KBM-7 (cell line): ENCODE measurements at regions not wholly inside any gene's neighbourhood (a gene's known extent, or its start where the extent isn't known, plus 50 kb on each side); places are given as distances from the start of the nearest gene placed in this dataset.

Experiments used
- DNase-seq: peaks from one replicate; pipeline ENCODE4 v3.0.0-alpha.2; 2015
- in situ Hi-C: fragments of 300-500 bp; cut with MboI; formaldehyde crosslinking; loops from 2 replicates; pipeline ENCODE4 v1.14.3; 2020; ENCODE audit warnings: low sequenced_read_pairs, low pct_unique_long_range_greater_than_20kb, mixed read lengths

DNA sequence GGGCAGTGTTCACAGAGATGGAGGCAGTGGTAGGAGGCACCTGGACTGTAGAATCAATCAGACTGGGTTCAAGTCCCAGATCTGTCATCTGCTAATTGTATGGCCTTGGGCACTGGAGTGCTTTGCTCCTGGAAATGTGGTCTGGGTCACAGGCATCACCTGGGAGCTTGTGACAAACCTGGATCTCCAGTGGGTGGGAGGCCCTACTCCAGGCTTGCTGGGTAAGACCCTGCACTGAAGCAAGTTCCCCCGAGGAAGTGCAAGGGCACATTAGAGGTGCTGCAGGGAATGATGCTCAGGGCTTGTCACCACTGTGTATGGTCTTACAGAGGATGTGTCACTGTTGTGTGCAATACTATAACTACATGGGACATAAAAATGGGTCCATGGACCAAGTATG is 220.5 kb upstream of the ID2 start:
- in situ Hi-C loops: no loop called here
- DNase-seq: no peak

GRCh38 chr2:8462280-8462679 is 219.6 kb upstream of the ID2 start:
- in situ Hi-C loops: no loop called here
- DNase-seq: no peak

DNA sequence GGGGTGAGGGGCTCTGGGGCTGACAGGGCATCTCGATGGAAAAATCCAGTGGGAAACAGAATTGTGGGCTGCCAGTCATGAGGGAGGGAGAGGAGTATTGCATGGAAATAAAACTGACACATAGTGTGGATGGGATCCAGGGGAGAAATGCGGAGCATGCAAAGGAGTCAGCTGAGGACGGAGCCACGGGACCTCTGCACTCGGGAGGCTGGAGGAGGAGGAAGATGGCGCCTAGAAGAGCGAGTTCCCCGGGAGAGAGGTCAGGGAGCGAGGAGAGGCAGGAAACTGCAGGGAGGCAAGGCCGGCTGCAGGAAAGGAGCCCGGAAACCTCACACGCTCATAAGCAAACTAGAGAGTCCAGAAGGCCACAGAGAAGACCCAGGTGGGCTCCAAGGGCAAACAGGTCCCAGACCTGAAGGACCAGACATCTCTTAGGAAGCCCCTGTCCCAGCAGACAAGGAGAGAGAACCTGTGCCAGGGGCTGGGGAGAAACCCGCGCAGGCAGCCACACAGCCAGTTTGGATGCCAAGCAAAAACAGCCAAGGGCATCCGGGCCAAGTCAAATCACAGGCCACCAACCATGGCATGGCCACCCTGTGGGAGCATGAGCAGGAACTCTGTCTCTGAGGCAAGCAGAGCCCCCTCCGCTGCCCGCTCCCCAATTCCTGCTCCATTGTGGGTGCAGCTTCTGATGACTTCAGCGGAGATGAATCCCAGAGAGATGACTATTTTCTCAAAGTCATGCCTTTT is 218.8 kb upstream of the ID2 start:
- DNase-seq: no peak
- in situ Hi-C loops: no loop called here

DNA sequence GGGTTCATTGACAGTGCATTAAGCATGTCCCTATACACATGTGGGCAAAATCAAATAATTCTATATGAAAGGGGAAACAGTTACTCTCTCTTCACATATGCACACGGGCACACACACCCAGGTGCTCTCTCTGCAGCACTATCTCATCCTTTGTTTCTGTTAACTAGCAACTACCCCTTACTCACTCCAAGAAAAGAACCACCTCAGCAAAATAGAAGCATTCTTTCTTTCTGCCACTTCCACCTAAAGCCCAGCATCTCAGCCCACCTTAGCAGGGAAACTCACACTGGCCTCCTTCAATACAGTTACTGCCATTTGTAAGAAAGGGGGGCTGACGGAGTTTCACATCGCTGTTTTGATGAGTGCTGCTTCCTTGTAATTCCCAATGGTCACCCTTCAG is 216.3 kb upstream of the ID2 start:
- DNase-seq: no peak

DNA sequence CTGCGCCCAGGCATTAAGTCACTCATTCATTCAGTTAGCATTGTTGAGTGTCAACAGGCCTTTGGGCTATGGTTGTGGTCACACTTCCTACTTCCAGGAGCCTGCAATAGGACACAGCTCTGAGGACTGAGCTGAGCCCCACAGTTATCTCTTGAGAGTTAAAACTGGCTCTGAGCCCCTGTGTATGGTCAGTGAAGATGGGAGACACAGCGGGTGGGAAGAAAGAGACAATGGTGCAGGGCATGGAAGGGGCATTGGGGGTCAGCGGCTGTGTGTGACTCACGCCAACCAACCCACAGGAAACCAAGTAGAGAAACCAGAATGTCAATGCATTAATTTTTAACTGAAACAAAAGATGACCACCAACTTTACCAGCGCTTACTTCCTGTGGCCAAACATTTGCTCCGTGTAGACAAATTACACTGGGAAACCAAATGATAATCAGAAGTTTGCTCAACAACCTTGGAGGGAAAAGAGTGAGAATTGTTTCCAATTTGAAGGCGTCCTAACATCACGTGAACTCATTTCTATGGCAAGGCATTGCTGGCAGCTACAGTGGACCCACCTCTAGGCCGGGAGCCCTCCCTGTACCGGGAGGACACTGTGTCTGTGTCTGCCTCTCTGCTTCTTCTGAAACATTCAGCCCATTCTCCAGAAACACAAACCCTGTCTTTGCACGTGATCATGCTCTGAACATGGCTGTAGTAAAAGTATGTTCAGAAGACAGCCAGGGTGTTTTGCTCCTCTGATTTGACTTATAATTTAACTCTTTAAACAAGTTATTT is 212.0 kb upstream of the ID2 start:
- DNase-seq: no peak
- in situ Hi-C loops: no loop called here

More for the DNA sequence above, 216.3 kb upstream of the ID2 start:
- in situ Hi-C loops: no loop called here

DNA sequence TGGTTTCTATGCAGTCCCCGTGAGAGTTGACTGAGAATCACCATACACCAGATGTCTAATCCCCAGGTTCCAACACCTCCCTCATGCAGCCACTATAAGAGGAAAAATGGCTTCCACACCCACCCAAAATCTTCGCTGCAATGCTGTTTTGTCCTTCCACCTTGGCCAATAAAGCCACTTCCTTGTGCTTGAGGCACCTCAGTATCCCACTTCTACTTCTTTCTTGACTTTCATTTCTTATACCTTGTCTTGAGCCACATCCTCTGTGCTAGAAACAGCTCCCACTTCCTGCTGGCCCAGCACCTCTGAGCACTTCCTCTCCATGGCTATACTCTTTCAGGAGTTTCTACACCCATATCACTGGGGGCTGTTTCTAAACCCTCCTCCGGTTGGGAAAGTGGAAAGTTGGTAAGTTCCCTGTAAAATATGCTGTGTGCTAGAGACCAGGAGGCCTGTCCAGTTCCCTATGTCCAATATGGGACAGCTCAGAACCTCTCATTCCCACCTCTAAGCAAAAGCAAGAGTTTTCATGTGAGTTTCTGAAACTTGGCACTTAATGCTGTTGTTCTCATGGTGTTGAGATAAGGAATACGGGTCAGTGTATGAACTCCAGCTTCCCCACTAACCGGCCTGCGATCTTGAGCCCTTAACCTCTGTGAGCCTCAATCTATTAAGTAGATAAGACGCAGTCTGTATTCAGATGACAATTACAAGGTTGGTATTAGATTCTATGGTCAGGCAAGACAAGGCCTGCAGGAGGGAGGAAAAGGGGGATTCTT is 209.1 kb upstream of the ID2 start:
- in situ Hi-C loops: no loop called here
- peak; percentile 53 for DNase-seq

- DNase-seq: no peak
- in situ Hi-C loops: no loop called here
Observed at GRCh38 chr2:8475349-8476031, 206.4 kb upstream of the ID2 start.

DNA sequence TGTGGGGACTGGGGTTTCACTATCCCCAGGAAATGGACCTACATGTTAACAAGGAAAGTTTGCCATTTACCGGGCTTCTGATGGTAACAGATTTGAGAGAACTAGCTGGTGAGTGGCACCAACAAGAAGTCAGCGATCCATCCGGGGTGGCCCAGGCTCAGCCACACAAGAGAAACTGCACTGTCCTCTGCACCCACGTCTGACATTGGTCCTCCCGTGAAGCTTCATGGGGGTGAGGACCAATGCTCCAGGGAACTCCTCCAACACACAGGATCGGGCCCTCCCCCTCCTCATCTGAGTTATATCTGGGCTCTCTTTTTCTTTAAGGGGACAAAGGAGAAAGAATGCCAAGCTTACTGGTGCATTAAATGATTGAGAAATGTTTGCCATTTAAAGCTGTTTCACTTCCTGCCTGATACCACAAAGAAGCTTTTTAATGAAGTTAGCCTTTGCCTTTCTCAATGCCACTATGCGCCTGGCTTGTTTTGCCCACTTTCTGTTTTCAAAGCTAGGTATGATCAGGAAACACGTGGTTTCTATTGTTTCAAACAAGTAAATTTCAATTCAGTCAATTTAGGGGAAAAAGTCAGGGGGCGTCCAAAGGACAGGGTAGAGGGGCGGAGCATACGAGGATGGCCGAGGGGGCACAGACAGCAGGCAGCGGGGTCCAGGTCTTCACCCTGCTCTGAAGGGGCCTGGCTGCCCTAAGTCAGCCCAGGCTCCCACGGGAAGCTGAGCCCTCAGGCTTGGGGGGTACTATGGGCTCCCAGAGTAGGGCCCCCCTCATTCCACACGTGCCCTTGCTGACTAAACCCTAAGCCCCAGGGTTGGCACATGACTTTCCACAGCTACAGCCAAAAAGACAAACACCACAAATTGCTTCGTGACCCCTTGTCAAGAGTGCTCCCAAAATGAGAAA is 204.0 kb upstream of the ID2 start:
- in situ Hi-C loops: no loop called here
- DNase-seq: peak; percentile 80

DNA sequence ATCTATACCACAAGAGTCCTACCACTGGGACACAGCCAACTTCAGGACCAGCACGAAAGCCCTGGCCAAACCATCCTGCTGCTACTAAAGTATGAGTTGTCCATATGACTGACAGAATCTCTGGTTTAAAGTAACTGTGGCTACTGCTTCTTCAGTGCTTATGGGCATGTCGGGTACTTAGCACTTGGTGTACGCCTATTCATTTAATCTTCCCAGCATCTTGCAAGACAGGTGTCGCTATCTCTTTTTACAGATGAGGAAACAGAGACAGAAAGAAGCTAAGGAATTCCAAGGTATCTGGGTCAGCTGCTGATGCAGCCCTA is 203.4 kb upstream of the ID2 start:
- in situ Hi-C loops: no loop called here
- DNase-seq: no peak

DNA sequence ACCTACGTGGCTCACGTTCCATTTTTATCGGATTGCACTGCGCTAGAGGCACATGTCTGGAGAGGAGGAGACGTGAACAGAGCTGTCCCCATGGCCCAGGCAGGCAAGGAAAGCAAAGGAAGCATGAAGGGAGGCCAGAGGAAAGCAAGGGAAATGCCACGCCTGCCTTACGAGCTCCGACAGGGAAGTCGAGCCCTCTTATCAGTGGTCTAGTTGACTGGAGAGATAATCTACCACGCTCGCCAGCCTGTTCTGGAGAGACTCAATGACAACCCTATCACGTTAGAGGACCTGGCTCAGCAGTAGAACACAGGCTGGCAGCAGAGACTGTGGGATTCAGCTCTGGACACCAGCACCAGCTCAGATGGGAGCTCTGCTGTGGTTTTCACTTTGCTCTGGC is 202.6 kb upstream of the ID2 start:
- no peak for DNase-seq
- in situ Hi-C loops: no loop called here

DNA sequence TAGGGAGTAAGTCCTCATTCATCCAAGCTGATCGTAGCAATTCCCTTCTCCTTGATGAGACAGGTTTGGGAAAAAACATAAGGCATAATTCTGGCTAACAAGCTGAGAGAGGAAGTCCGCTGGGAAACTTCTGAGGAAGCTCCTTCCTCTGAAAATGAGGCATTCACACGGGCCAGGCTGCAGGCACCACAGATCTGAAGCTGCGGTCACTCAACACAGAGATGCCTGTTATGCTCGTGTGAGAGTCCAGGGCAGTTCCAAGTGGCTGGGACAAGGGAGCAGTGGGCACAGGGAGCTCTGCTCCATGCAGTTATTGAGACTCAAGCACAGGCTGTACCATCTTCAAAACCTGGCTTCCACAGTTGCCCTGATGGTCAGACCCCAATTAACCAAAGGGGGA is 200.9 kb upstream of the ID2 start:
- DNase-seq: no peak
- in situ Hi-C loops: no loop called here

DNA sequence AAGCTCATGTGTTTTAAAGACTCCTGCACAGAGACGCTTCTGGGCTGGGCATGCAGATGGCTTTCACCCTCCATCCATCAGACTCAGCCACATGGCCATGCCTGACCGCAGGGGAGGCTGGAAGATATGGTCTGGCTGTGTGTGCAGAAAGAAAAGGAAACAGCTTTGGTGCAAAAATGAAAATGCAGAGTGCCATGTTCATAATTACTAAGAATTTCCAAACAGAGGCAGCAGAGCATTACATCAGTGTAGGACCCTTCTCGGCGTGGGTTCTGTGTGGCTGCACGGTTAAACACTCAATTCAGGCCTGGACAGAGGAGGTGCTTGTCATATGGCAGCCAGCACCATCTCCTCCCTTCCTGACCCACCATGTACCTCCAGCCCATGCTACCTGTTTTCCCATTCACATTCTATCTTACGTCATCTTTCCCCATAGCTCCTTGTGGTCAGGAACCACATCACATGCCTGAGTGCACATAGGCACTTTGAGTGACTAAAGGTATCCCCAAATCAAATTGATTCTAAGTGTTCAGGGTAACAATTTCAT is 200.3 kb upstream of the ID2 start:
- in situ Hi-C loops: no loop called here
- peak; percentile 89 for DNase-seq

GRCh38 chr2:8482432-8482831 is 199.4 kb upstream of the ID2 start:
- DNase-seq: no peak
- in situ Hi-C loops: no loop called here

DNA sequence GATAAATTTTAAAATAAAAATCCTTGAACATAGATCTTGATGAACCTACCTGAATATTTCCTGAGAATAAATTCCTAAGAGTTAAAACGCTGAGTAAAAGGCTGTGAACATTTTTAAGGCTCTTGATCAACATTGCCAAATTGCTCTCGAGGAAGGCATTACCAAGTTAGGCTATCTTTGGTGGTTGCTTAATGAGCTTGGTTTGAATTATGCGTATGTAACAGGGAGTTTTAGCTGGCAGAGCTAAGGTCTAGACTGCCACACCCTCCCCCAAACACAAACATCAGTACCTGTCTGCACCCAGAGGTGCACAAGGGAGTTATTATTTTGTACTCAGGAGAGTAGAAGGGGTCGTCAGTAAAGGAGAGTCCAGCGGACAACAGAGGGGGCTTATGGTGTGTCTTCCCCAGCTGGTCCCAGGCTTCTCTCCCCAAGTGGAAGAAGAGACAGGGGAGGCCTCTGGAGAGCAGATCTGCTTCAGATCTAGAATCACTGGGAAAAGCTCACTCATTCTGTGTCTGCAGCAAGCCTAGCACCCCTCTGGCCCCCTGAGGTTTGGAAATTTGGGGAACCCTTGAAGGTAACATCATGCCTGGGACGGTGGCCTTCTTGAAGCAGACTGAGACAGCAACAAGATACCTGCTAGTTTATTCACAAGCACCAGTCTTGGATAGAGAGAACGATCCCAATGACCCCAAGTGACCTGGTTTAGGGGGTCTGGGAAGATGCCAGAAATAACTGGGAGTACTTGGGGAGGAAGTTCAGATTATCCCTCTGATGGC is 197.2 kb upstream of the ID2 start:
- in situ Hi-C loops: no loop called here
- DNase-seq: no peak

DNA sequence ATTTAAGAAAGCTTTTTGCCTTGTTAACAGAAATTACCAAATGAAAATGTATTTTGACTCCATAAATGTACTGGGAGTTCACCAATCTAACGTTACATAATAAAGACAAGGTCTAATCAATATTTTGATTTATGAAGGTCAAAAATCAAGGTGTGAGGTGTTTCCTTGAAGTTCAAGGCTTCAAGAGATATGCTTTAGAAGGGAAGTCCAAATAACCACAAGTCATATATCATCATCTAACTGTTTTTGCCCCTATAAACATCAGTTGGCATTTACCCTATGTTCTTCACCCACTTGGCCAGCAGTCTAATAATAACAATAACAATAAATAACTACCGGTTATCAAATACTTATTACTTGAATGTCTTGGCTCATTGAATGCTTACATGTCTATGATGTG is 196.1 kb upstream of the ID2 start:
- no peak for DNase-seq
- in situ Hi-C loops: no loop called here

DNA sequence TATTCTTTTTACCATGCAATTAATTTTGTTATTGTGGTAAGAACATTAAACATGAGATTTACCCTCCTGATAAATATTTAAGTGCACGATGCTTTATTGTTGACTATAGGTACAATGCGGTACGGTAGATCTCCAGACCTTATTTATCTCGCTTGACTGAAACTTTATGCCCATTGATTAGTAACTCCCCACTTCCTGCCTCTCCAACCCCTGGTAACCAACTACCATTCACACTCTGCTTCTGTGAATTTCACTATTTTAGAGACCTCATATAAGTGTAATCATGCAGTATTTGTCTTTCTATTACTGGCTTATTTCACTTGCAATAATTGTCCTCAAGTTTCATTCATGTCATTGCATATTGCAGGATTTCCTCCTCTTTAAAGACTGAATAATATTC is 195.7 kb upstream of the ID2 start:
- in situ Hi-C loops: no loop called here

DNA sequence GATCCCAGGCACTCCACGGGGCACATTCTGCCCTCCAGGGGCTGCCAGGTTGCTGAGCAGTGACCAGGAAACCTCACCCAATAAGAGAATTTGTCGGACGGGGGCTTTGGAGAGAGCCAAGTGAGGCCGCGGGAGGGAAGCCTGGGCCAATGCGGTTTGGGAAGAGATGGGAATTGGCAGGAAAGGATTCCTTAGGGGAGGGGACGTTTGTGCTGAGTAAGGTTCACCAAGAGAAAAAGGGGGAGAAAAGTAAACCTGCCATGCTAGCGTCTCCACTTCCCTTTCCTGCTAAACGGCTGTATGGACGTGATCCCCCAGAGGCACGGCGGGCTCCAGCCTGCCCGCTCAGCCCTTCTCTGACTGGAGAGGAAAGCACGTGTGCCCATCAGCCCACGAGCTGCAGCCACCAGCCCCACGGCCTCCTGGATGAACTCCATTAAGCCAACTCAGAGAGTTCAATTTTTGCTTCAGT is 194.4 kb upstream of the ID2 start:
- peak; percentile 47 for DNase-seq
- in situ Hi-C loops: no loop called here

More for the DNA sequence above, 195.7 kb upstream of the ID2 start:
- no peak for DNase-seq
